ENCODE measurements at regions not wholly inside any gene's neighbourhood (a gene's known extent, or its start where the extent isn't known, plus 50 kb on each side); places are given as distances from the start of the nearest gene placed in this dataset.

GRCh38 chr15:70524470-70524869 lies 238.9 kb downstream of the UACA start:
- Histone ChIP-seq H3K4me3 (ENCODE audit: low read length in 2 of 2) (no peak overlapping the region), H3K27ac (ENCODE audit: low read depth in 1 of 2, low read length in 2 of 2) (no peak overlapping the region), H3K9me3 (ENCODE audit: control insufficient read depth, low read length) (peaks cover 2% of the 10 kb centered on the region), H3K36me3 (ENCODE audit: control insufficient read depth in 1 of 2, insufficient read depth in 2 of 2, low read length in 1 of 2) (no peaks in the 10 kb centered on the region), H3K4me1 (ENCODE audit: control insufficient read depth in 1 of 2, insufficient read depth in 2 of 2, low read length in 2 of 2) (no peaks in the 10 kb centered on the region), H3K27me3 (ENCODE audit: control insufficient read depth in 1 of 2, insufficient read depth in 2 of 2, low read length in 1 of 2) (no peaks in the 10 kb centered on the region)
- DNase-seq, result no peak
- intact Hi-C loops (cut with DNase I), result no loop called here
- 87 to 94% methylated on average over 6 of the region's 6 CpGs for WGBS, 2 donors
- no peak for ATAC-seq (ENCODE audit: low FRiP score)

GRCh38 chr15:70523616-70524015 lies 239.7 kb downstream of the UACA start:
- no peak for DNase-seq
- no peak for ATAC-seq (ENCODE audit: low FRiP score)
- no peaks in the 10 kb centered on the region for H3K36me3 ChIP-seq (ENCODE audit: control insufficient read depth in 1 of 2, insufficient read depth in 2 of 2, low read length in 1 of 2)
- H3K4me1 ChIP-seq (ENCODE audit: control insufficient read depth in 1 of 2, insufficient read depth in 2 of 2, low read length in 2 of 2), result no peaks in the 10 kb centered on the region
- H3K4me3 ChIP-seq (ENCODE audit: low read length in 2 of 2), result no peak overlapping the region
- H3K27ac ChIP-seq (ENCODE audit: low read depth in 1 of 2, low read length in 2 of 2), result no peak overlapping the region
- intact Hi-C loops (cut with DNase I), result no loop called here
- WGBS, 2 donors, result 84 to 85% methylated on average over 7 of the region's 7 CpGs
- H3K27me3 ChIP-seq (ENCODE audit: control insufficient read depth in 1 of 2, insufficient read depth in 2 of 2, low read length in 1 of 2), result no peaks in the 10 kb centered on the region
- H3K9me3 ChIP-seq (ENCODE audit: control insufficient read depth, low read length), result peaks cover 2% of the 10 kb centered on the region

GRCh38 chr15:70523192-70523591 lies 240.2 kb downstream of the UACA start:
- peaks cover under 1% of the 10 kb centered on the region for H3K9me3 ChIP-seq (ENCODE audit: control insufficient read depth, low read length)
- H3K36me3 ChIP-seq (ENCODE audit: control insufficient read depth in 1 of 2, insufficient read depth in 2 of 2, low read length in 1 of 2), result no peaks in the 10 kb centered on the region
- ATAC-seq (ENCODE audit: low FRiP score) (no peak), DNase-seq (no peak)
- no peaks in the 10 kb centered on the region for H3K4me1 ChIP-seq (ENCODE audit: control insufficient read depth in 1 of 2, insufficient read depth in 2 of 2, low read length in 2 of 2)
- WGBS, 2 donors, result 89 to 95% methylated on average over 5 of the region's 5 CpGs
- no peaks in the 10 kb centered on the region for H3K27me3 ChIP-seq (ENCODE audit: control insufficient read depth in 1 of 2, insufficient read depth in 2 of 2, low read length in 1 of 2)
- intact Hi-C loops (cut with DNase I), result no loop called here
- H3K27ac ChIP-seq (ENCODE audit: low read depth in 1 of 2, low read length in 2 of 2), result no peak overlapping the region
- H3K4me3 ChIP-seq (ENCODE audit: low read length in 2 of 2), result no peak overlapping the region

GRCh38 chr15:70522323-70522966 lies 240.9 kb downstream of the UACA start:
- intact Hi-C loops (cut with DNase I), result no loop called here
- no peak for DNase-seq

GRCh38 chr15:70521576-70522322 lies 241.6 kb downstream of the UACA start:
- H3K4me1 ChIP-seq (ENCODE audit: control insufficient read depth in 1 of 2, insufficient read depth in 2 of 2, low read length in 2 of 2), result no peaks in the 10 kb centered on the region
- intact Hi-C loops (cut with DNase I), result no loop called here
- WGBS, 2 donors, result 89 to 92% methylated on average over 11 of the region's 11 CpGs
- no peak overlapping the region for H3K4me3 ChIP-seq (ENCODE audit: low read length in 2 of 2)
- no peaks in the 10 kb centered on the region for H3K27me3 ChIP-seq (ENCODE audit: control insufficient read depth in 1 of 2, insufficient read depth in 2 of 2, low read length in 1 of 2)
- DNase-seq, result no peak
- no peak overlapping the region for H3K27ac ChIP-seq (ENCODE audit: low read depth in 1 of 2, low read length in 2 of 2)
- H3K36me3 ChIP-seq (ENCODE audit: control insufficient read depth in 1 of 2, insufficient read depth in 2 of 2, low read length in 1 of 2), result no peaks in the 10 kb centered on the region
- no peak for ATAC-seq (ENCODE audit: low FRiP score)
- H3K9me3 ChIP-seq (ENCODE audit: control insufficient read depth, low read length), result no peaks in the 10 kb centered on the region

More at GRCh38 chr15:70522323-70522966, 240.9 kb downstream of the UACA start:
- Histone ChIP-seq H3K9me3 (ENCODE audit: control insufficient read depth, low read length) (no peaks in the 10 kb centered on the region), H3K27me3 (ENCODE audit: control insufficient read depth in 1 of 2, insufficient read depth in 2 of 2, low read length in 1 of 2) (no peaks in the 10 kb centered on the region), H3K27ac (ENCODE audit: low read depth in 1 of 2, low read length in 2 of 2) (no peak overlapping the region), H3K4me1 (ENCODE audit: control insufficient read depth in 1 of 2, insufficient read depth in 2 of 2, low read length in 2 of 2) (no peaks in the 10 kb centered on the region), H3K36me3 (ENCODE audit: control insufficient read depth in 1 of 2, insufficient read depth in 2 of 2, low read length in 1 of 2) (no peaks in the 10 kb centered on the region), H3K4me3 (ENCODE audit: low read length in 2 of 2) (no peak overlapping the region)
- 90 to 91% methylated on average over 5 of the region's 5 CpGs for WGBS, 2 donors
- no peak for ATAC-seq (ENCODE audit: low FRiP score)

- ATAC-seq (ENCODE audit: low FRiP score), result no peak
- 73 to 87% methylated on average over 3 of the region's 3 CpGs for whole genome bisulfite sequencing, 2 donors
- no peak for DNase-seq
Observed at GRCh38 chr15:70519616-70520015, 243.7 kb downstream of the UACA start.

GRCh38 chr15:70519004-70519365 lies 244.4 kb downstream of the UACA start:
- ATAC-seq (ENCODE audit: low FRiP score) (no peak), DNase-seq (no peak)
- WGBS, 2 donors, result 96 to 97% methylated on average over 6 of the region's 6 CpGs
- Histone ChIP-seq H3K27me3 (ENCODE audit: control insufficient read depth in 1 of 2, insufficient read depth in 2 of 2, low read length in 1 of 2) (no peaks in the 10 kb centered on the region), H3K4me1 (ENCODE audit: control insufficient read depth in 1 of 2, insufficient read depth in 2 of 2, low read length in 2 of 2) (no peaks in the 10 kb centered on the region), H3K36me3 (ENCODE audit: control insufficient read depth in 1 of 2, insufficient read depth in 2 of 2, low read length in 1 of 2) (no peaks in the 10 kb centered on the region), H3K9me3 (ENCODE audit: control insufficient read depth, low read length) (no peaks in the 10 kb centered on the region), H3K4me3 (ENCODE audit: low read length in 2 of 2) (no peak overlapping the region), H3K27ac (ENCODE audit: low read depth in 1 of 2, low read length in 2 of 2) (no peak overlapping the region)
- intact Hi-C loops (cut with DNase I), result no loop called here

More at GRCh38 chr15:70519616-70520015, 243.7 kb downstream of the UACA start:
- Histone ChIP-seq H3K4me3 (ENCODE audit: low read length in 2 of 2) (no peak overlapping the region), H3K9me3 (ENCODE audit: control insufficient read depth, low read length) (no peaks in the 10 kb centered on the region), H3K27me3 (ENCODE audit: control insufficient read depth in 1 of 2, insufficient read depth in 2 of 2, low read length in 1 of 2) (no peaks in the 10 kb centered on the region), H3K36me3 (ENCODE audit: control insufficient read depth in 1 of 2, insufficient read depth in 2 of 2, low read length in 1 of 2) (no peaks in the 10 kb centered on the region), H3K4me1 (ENCODE audit: control insufficient read depth in 1 of 2, insufficient read depth in 2 of 2, low read length in 2 of 2) (no peaks in the 10 kb centered on the region), H3K27ac (ENCODE audit: low read depth in 1 of 2, low read length in 2 of 2) (no peak overlapping the region)
- intact Hi-C loops (cut with DNase I), result no loop called here

- Histone ChIP-seq H3K9me3 (ENCODE audit: control insufficient read depth, low read length) (no peaks in the 10 kb centered on the region), H3K4me1 (ENCODE audit: control insufficient read depth in 1 of 2, insufficient read depth in 2 of 2, low read length in 2 of 2) (no peaks in the 10 kb centered on the region), H3K36me3 (ENCODE audit: control insufficient read depth in 1 of 2, insufficient read depth in 2 of 2, low read length in 1 of 2) (no peaks in the 10 kb centered on the region), H3K27me3 (ENCODE audit: control insufficient read depth in 1 of 2, insufficient read depth in 2 of 2, low read length in 1 of 2) (no peaks in the 10 kb centered on the region), H3K4me3 (ENCODE audit: low read length in 2 of 2) (no peak overlapping the region), H3K27ac (ENCODE audit: low read depth in 1 of 2, low read length in 2 of 2) (no peak overlapping the region)
- intact Hi-C loops (cut with DNase I), result no loop called here
- 91 to 92% methylated on average over 11 of the region's 11 CpGs for WGBS, 2 donors
- no peak for DNase-seq
- no peak for ATAC-seq (ENCODE audit: low FRiP score)
Observed at GRCh38 chr15:70518201-70519003, 245.0 kb downstream of the UACA start.

Data from aorta (tissue), 5 donors.